ENCODE measurements at regions not wholly inside any gene's neighbourhood (a gene's known extent, or its start where the extent isn't known, plus 50 kb on each side); places are given as distances from the start of the nearest gene placed in this dataset.

GRCh38 chr5:42963412-42963811 lies 76.7 kb downstream of the ANXA2R start:
- H4K20me1 ChIP-seq (replicated peaks; ENCODE audit: insufficient read depth) = no peaks in the 10 kb centered on the region
- no peak overlapping the region for H2AFZ ChIP-seq
- Mint-ChIP-seq H3K4me3 (no peak overlapping the region), H3K4me1 (no peaks in the 10 kb centered on the region), H3K9me3 (no peaks in the 10 kb centered on the region), H3K27me3 (ENCODE audit: insufficient read depth, low read depth, poor library complexity) (peaks cover 2% of the 10 kb centered on the region), H3K27ac (no peak overlapping the region), H3K36me3 (ENCODE audit: low read depth) (no peaks in the 10 kb centered on the region)
- H3K4me2 ChIP-seq = no peak overlapping the region
- no peaks in the 10 kb centered on the region for H3K9me2 ChIP-seq (ENCODE audit: insufficient read depth)
- H3K4me1 ChIP-seq (ENCODE audit: insufficient read depth) = no peaks in the 10 kb centered on the region
- ATAC-seq (no peak), DNase-seq (ENCODE audit: low spot score) (no peak)
- no peak for TF ChIP-seq JUNB (IDR thresholded peaks at IDR 0.05; ENCODE audit: unreplicated experiment)
- no peak for TF ChIP-seq ETS1 (IDR thresholded peaks at IDR 0.05)
- TF ChIP-seq CREB1 (CRISPR knock-in tag; IDR thresholded peaks at IDR 0.05; ENCODE audit: low read depth) = no peak
- TF ChIP-seq ZNF114 (CRISPR knock-in tag; IDR thresholded peaks at IDR 0.05) = no peak
- no peak for TF ChIP-seq POLR2AphosphoS5 (IDR thresholded peaks at IDR 0.05; ENCODE audit: low read depth)
- no peak for TF ChIP-seq STAT1 (IDR thresholded peaks at IDR 0.05; ENCODE audit: unreplicated experiment)
- no peak for TF ChIP-seq NANOG (IDR thresholded peaks at IDR 0.05; ENCODE audit: borderline replicate concordance)
- TF ChIP-seq ZNF462 (CRISPR knock-in tag; IDR thresholded peaks at IDR 0.05) = no peak
- TF ChIP-seq EZH2phosphoT487 (IDR thresholded peaks at IDR 0.05; ENCODE audit: unreplicated experiment) = no peak
- TF ChIP-seq ZNF331 (CRISPR knock-in tag; IDR thresholded peaks at IDR 0.05; ENCODE audit: low read depth) = no peak
- no peak for TF ChIP-seq REST (IDR thresholded peaks at IDR 0.05; ENCODE audit: unreplicated experiment)
- TF ChIP-seq CTCF (conservative IDR thresholded peaks at IDR 0.05; ENCODE audit: low read depth in 2 of 2) = no peak
- TF ChIP-seq EZH2 (IDR thresholded peaks at IDR 0.05; ENCODE audit: low read depth, unreplicated experiment) = no peak
- no peak overlapping the region for H3K4me3 ChIP-seq
- no peaks in the 10 kb centered on the region for H3K36me3 ChIP-seq (ENCODE audit: insufficient read depth)
- H3K27me3 ChIP-seq (ENCODE audit: insufficient read depth) = no peaks in the 10 kb centered on the region
- H3K79me2 ChIP-seq (replicated peaks; ENCODE audit: insufficient read depth) = no peaks in the 10 kb centered on the region
- no peak overlapping the region for H3K27ac ChIP-seq (ENCODE audit: low read depth)
- no peaks in the 10 kb centered on the region for H3F3A ChIP-seq (replicated peaks; ENCODE audit: low read depth)

Measured in GM23338 (cell line).